Gastroesophageal sphincter (tissue), 3 donors: ENCODE measurements at regions not wholly inside any gene's neighbourhood (a gene's known extent, or its start where the extent isn't known, plus 50 kb on each side); places are given as distances from the start of the nearest gene placed in this dataset.

Experiments used
- CTCF ChIP-seq, 4 experiments: fragments of 200-600 bp in 2 of 4; fragments of 450-650 bp in 2 of 4; sonication (generic) in 1 of 4; IDR thresholded peaks; one replicate each; pipeline ENCODE4 v1.5.1; 2017 to 2019; ENCODE audit warnings: antibody characterized with exemption in 4 of 4, mild to moderate bottlenecking in 2 of 4, moderate library complexity in 2 of 4
- EP300 ChIP-seq: sonication (generic); formaldehyde crosslinking; IDR thresholded peaks from one replicate; pipeline ENCODE4 v1.6.1; 2017; ENCODE audit warnings: antibody characterized with exemption, mild to moderate bottlenecking
- POLR2A ChIP-seq, 2 donors: fragments of 450-650 bp; IDR thresholded peaks; one replicate each; pipeline ENCODE4 v1.6.1; 2017; ENCODE audit warnings: antibody characterized with exemption in 2 of 2, mild to moderate bottlenecking in 2 of 2, moderate library complexity in 1 of 2
- POLR2AphosphoS5 ChIP-seq: sonication (generic); formaldehyde crosslinking; IDR thresholded peaks from one replicate; pipeline ENCODE4 v1.6.1; 2017; ENCODE audit warnings: antibody characterized with exemption

GRCh38 chr1:63099188-63099587 lies 223.2 kb upstream of the FOXD3 start:
- TF ChIP-seq EP300 (no peak), POLR2A (IDR thresholded peaks at IDR 0.05) (no peak), CTCF (IDR thresholded peaks at IDR 0.05) (no peak), POLR2AphosphoS5 (no peak)
